Caki2 (cell line): ENCODE measurements at regions not wholly inside any gene's neighbourhood (a gene's known extent, or its start where the extent isn't known, plus 50 kb on each side); places are given as distances from the start of the nearest gene placed in this dataset.
A peak's percentile ranks its signal among the peaks of the same experiment; 100 is the strongest.
"Not testable (repeated sequence)": the region's sequence is repeated elsewhere in the genome, so short reads cannot be mapped to it uniquely, and the experiment has no call there.

Source experiments
- DNase-seq: peaks from one replicate; pipeline ENCODE4 v3.0.0-alpha.2; 2015; ENCODE audit warnings: low read depth
- in situ Hi-C: cut with HindIII; loops from 2 replicates; pipeline ENCODE4 v1.10.0; 2016; ENCODE audit warnings: low sequenced_read_pairs, low pct_unique_long_range_greater_than_20kb, mixed read lengths

GRCh38 chr2:182477774-182478173 is 50.9 kb upstream of the PDE1A start:
- no peak for DNase-seq
- in situ Hi-C loops = no loop called here

DNA sequence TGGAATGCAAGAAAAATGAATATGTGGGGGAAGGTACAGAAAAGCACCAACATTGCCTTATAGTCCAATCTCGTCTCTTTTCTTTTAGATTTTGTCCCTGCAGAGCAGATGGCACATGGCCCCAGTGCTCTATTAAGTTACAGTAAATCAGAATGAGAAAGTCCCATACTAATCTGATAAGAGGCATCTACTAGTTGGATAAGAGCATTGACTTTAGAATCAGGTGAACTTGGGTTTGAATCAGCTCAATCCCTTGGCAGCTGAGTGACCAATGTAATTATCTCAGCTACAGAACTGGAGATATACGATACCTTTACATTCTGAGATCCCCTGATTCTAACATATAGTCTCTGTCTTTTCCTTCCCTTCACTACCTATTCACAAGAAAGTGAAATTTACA is 54.8 kb upstream of the PDE1A start:
- in situ Hi-C loops = no loop called here
- no peak for DNase-seq

- in situ Hi-C loops = no loop called here
Observed at GRCh38 chr2:182482511-182482910, 55.7 kb upstream of the PDE1A start.

DNA sequence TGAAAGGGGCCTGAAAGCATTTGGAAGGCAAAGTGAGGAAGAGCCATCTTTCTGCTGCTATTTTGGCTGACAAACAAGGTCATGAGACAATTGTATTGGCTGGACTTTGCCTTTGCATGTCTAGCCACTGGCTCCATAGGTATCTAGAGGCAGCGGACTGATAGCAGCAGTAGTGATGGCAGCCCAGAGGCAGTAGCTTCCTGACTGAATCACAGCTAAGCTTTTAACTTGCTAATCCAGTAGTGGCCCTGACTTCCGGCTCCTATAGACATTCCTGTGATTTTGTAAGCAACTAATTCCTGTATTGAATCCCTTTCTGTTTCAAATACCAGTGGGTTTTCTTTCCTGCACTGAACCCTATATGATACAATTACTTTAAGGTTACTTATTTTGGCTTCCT is 69.8 kb upstream of the PDE1A start:
- DNase-seq = no peak
- in situ Hi-C loops = no loop called here

More at GRCh38 chr2:182482511-182482910, 55.7 kb upstream of the PDE1A start:
- no peak for DNase-seq

DNA sequence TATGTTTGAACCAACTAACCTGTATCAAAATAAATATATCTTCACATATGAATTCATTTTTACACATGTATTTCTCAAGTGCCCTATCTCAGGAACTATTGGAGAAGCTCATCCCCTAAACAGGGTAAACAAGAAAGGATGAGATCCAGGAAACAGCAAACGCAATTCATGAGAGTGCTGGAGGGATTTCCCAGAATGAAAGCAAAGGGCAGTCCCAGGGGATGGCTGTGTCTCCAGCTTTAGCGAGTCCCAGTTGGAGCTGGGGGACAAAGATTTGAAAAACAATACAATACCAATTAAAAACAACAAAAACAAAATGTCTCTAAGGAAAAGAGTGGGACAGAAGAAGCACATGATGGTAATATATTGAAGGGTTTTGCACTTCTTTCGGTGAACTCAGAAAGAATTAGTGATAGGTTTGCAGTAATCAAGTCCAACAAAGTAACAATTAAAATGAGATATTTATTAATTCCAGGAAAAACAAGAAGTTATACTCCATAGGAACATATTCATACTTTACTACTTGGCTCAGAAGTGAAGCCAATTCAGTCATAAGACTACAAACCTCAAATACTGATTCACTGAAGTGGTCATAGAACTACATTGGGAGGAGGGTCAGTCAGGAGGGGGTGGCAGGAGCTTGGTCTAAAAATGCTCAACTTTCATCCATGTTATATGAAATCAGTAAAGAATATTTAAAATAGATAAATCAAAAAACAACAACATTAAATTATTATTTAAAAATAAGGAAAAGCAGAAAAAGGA is 73.1 kb upstream of the PDE1A start:
- DNase-seq = no peak
- in situ Hi-C loops = no loop called here

DNA sequence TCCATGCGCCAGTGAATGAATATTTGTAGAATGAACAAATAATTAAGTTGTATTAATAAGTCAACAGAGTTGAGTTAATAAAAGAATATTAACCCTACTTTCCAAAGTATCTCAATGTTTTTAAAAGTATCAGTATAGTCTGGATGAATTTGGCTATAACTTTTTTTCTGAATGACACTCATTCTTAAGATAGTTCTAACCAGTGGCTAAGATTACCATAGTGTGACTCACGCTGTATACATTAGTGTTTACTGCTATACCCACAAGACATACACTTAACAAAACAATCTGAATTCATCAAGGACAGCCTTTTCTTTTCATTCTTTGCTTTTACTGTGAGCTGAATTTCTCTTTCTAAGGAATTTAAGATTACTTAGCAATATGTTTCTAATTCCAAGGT is 77.0 kb upstream of the PDE1A start:
- no peak for DNase-seq
- in situ Hi-C loops = no loop called here

DNA sequence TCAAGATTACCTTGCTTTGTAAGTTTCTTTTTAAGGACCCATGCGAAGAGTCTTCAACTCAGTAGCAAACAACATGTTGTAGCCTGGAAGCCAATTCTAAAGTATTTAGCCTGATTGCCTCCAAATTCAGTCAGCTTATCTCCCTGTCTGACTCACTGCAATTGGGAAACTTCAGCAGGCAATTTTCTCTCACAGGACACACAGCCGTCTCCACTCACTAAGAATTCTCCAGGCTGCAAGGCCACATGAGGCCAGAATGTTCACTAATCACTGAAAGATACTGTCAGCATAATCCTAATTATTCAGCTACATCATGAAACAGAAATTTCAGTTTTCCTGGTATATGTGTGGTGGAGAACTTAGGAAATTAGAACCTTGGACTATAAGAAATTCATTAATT is 78.1 kb upstream of the PDE1A start:
- DNase-seq = no peak

DNA sequence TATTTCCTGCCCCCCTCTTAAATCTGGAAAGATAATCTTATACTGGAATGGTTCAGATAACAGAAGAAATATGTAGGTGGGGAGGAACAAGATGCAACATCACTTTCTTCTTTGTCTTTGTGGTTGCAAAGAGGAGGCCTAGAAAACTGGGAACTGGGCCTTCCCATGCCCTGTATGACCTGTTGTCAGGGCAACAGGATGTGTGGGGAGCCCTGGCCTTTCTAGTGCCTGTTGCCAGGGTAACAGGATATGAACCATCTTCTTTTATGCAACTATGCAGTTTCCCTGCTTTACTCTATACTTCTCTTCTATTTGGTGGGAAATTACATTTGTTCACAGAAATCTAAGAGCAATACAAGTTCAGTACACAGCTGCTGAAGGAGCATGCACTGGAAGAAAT is 79.8 kb upstream of the PDE1A start:
- in situ Hi-C loops = no loop called here
- no peak for DNase-seq

More for the DNA sequence above, 78.1 kb upstream of the PDE1A start:
- in situ Hi-C loops = no loop called here

GRCh38 chr2:182508583-182508982 is 81.7 kb upstream of the PDE1A start:
- in situ Hi-C loops, DNase-seq: not testable (repeated sequence)

GRCh38 chr2:182509216-182509615 is 82.4 kb upstream of the PDE1A start:
- in situ Hi-C loops = no loop called here
- DNase-seq = no peak

GRCh38 chr2:182521453-182522404 is 94.9 kb upstream of the PDE1A start:
- in situ Hi-C loops = no loop called here

DNA sequence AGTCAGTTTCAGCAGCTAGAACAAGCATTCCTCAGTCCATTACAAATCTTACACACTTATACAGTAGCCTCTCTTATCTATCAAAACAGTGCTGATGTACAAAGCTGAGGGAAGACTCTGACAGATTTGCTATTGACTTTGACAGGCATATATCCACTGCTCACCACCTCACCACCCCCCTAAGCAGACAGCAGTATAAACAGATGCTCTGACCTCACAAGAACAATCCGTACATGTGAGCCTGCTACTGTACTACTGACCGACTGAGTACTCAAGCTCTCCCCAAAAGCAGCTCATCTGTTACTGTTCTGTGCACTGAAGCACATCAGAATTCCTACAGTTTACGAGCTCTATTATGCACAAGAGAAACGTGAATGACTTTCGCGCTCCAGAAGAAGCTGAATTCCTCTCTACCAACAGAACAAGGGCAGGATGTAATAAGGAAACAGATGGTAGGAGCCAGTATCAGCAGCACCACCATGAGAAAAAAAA is 95.6 kb upstream of the PDE1A start:
- DNase-seq = peak; percentile 57
- in situ Hi-C loops = no loop called here

More at GRCh38 chr2:182521453-182522404, 94.9 kb upstream of the PDE1A start:
- DNase-seq = no peak

DNA sequence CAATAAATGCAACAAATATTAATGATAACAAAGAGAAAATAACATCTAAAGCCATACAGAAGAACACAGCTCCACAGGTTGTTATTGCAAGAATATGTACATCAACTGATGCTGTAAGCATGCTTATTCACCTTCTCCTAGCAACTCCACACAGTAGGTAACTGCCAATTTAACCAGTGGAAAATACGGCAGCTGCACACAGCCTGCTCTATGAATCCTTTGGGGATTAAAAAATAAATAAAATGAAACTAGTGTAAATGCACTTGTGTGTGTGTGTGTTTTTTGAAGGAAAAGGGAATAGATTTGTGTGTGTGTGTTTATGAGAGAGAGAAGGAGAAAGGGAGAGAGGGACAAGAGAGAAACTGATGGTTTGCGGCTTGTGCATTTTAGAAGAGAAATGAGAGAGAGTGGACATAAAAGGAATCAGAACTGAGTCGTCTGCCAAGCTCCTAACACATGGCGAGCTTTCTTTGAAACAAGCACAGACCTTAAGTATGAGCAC is 96.2 kb upstream of the PDE1A start:
- no peak for DNase-seq
- in situ Hi-C loops = no loop called here

DNA sequence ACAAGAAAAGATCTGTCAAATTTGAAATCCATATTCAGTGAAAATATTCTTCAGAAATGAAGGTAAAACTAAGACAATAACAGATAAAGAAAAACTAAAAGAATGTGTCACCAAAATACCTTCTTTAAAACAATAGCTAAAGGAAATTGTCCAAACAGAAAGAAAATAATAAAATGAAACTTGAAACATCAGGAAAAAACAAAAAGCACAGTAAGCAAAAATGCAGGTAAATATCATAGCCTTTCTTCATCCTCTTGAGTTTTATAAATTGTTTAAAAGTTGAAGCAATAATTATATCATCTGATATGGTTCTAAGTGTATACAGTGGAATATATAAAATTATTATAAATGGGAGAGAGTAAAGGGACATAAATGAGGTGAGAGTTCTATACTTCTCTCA is 103.8 kb upstream of the PDE1A start:
- in situ Hi-C loops = no loop called here
- no peak for DNase-seq

GRCh38 chr2:182540252-182540651 is 113.4 kb upstream of the PDE1A start:
- in situ Hi-C loops = no loop called here
- no peak for DNase-seq

DNA sequence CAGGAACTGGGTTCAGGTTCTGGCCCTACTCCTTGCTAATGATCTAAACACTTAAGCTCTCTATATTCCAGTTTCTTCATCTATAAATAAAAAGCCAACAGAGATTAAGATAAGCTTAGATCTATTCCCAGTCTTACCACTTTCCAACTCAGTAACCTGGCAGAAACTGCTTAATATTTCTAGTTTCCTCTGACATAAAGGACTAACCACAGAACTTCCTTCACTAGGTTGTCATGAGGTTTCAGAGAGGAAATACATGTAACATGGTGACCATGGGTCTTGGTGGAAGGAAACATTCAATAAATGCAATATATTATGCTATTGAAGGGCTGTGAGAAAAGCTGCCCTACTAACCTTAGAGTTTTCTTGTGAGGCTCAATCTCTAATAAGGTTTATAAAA is 114.4 kb upstream of the PDE1A start:
- no peak for DNase-seq
- in situ Hi-C loops = no loop called here

DNA sequence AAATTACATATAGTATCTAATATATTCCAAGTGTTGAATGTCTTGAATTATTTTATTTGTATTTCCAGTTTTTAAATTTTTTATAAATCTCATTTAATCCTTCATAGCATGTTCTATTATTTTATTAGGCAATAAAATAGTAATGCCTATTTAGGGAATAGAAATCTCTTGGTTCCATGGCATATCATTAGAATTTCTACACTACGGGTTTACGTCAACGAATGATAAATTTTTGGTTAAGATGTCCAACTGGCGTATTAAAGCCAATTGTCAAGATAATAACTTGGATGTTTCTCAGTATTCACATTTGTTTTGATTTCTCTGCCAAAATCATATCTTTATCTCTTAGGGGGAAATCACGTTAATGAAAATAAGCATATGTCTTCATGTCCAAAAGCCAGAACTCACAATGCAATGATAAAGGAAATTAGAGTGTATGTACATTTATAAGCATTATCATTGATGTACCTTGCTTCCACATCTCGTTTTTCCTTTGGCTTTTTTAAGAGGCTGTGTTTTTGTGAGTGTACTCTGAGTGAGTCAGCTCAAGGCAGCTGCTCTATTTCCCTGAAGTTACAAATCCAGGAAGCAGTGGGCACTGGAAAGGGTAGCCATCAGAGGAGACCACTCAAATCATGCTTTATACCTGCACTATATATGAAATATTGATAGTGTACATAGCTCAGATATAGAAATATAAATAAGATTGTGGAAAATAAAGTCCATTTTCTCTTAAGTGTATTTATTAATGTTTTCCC is 115.8 kb upstream of the PDE1A start:
- in situ Hi-C loops = no loop called here
- DNase-seq = no peak

DNA sequence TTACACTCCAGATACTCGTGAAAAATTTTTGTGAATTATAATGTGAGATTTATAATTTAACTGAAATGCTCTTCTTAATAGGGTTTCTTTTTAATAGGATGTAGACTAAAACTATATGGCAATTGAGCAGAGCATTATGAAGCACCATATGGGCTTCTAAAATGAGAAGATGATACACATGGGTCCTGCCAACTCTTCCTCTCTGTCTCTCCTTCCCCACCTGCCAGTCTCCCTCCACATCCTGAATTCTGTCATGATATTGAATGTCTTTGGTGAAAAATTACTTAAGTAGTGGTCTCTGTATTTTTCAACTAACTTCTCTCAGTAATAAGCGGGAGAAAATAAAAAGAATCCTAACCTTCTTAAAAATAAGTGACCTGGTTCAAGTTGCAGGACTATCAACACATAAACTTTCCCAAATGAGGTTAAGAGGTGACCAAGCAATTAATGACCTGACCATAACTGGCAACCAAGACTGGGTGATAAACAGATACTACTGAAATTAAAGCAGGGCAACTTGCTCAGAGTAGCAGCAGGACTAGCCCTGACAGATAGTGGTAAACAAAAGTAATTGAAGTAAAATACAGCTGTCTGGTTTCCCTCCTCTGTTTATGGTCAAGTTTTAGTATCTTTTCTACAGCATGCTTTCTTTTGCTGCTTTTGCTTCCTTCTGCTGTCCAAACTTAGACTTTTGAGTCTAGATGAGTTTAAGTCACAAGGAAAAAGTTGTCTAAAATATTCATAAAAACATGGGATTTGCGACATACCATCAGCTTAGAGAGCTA is 117.1 kb upstream of the PDE1A start:
- DNase-seq = no peak
- in situ Hi-C loops = no loop called here
